SK-N-SH (cell line): ENCODE measurements at regions not wholly inside any gene's neighbourhood (a gene's known extent, or its start where the extent isn't known, plus 50 kb on each side); places are given as distances from the start of the nearest gene placed in this dataset.

Source experiments
- CTCF ChIA-PET: fragments of 300-600, 350-600 bp; formaldehyde crosslinking; extraction: SDS; loops from one replicate; lab custom pipeline; 2021; lab: Yijun Ruan, JAX
- POLR2A ChIA-PET: fragments of 350-600 bp; sonication (Branson Sonifier 250); formaldehyde crosslinking; extraction: SDS; loops from one replicate; lab custom pipeline; 2020; ENCODE audit warnings: antibody characterized with exemption, inconsistent platforms; lab: Yijun Ruan, JAX
- DNase-seq: peaks from one replicate; pipeline ENCODE4 v3.0.0; 2012
- H2AFZ ChIP-seq: fragments of 200-600 bp; sonication (generic); 2 replicates; pipeline ENCODE4 v1.8.1; 2016; ENCODE audit warnings: antibody characterized with exemption, mild to moderate bottlenecking, low read depth
- H3F3A ChIP-seq: fragments of 200-600 bp; sonication (generic); replicated peaks from 2 replicates; pipeline ENCODE3; 2016; ENCODE audit warnings: antibody characterized with exemption, mild to moderate bottlenecking; ENCODE audit not compliant: insufficient read depth
- H3K27ac ChIP-seq, 2 experiments: fragments of 200-500 bp in 1 of 2; fragments of 200-600 bp in 1 of 2; sonication (Bioruptor generic) in 1 of 2; sonication (generic), shearing (Covaris generic) in 1 of 2; 2 replicates each; pipeline versions ENCODE4 v1.5.1 to v1.6.1; 2014 to 2016; ENCODE audit warnings: low read depth in 2 of 2, inconsistent platforms in 1 of 2, low read length in 1 of 2, mild to moderate bottlenecking in 1 of 2, mixed read lengths in 1 of 2
- H3K27me3 ChIP-seq: fragments of 200-600 bp; sonication (generic), shearing (Covaris generic); 2 replicates; pipeline ENCODE4 v1.6.1; 2016; ENCODE audit warnings: mixed run types; ENCODE audit not compliant: insufficient read depth
- H3K36me3 ChIP-seq, 2 experiments: fragments of 200-500 bp in 1 of 2; fragments of 200-600 bp in 1 of 2; sonication (Bioruptor generic) in 1 of 2; sonication (generic) in 1 of 2; replicated peaks in 1 of 2; 2 replicates each; pipeline versions ENCODE3 to v1.5.1; 2014 to 2016; ENCODE audit warnings: low read length in 1 of 2, mild to moderate bottlenecking in 1 of 2; ENCODE audit not compliant: insufficient read depth in 2 of 2, control insufficient read depth in 1 of 2
- H3K4me1 ChIP-seq, 2 experiments: fragments of 200-500 bp in 1 of 2; fragments of 200-600 bp in 1 of 2; sonication (Bioruptor generic) in 1 of 2; sonication (generic), shearing (Covaris generic) in 1 of 2; 2 replicates each; pipeline versions ENCODE4 v1.5.1 to v1.6.1; 2014 to 2016; ENCODE audit warnings: low read depth in 1 of 2, low read length in 1 of 2, mixed run types in 1 of 2; ENCODE audit not compliant: insufficient read depth in 2 of 2, control insufficient read depth in 1 of 2
- H3K4me2 ChIP-seq: fragments of 200-600 bp; sonication (generic), shearing (Covaris generic); 2 replicates; pipeline ENCODE4 v1.6.1; 2017; ENCODE audit warnings: mixed run types
- H3K4me3 ChIP-seq, 2 experiments: fragments of 200-500 bp in 1 of 2; fragments of 200-600 bp in 1 of 2; sonication (Bioruptor generic) in 1 of 2; sonication (generic), shearing (Covaris generic) in 1 of 2; 2 replicates each; pipeline versions ENCODE4 v1.5.1 to v1.8.1; 2014 to 2016; ENCODE audit warnings: low read depth in 2 of 2, inconsistent platforms in 1 of 2, low read length in 1 of 2, mild to moderate bottlenecking in 1 of 2, mixed read lengths in 1 of 2, moderate library complexity in 1 of 2
- H3K79me2 ChIP-seq: fragments of 200-600 bp; sonication (generic); 2 replicates; pipeline ENCODE4 v1.8.1; 2017; ENCODE audit warnings: mild to moderate bottlenecking; ENCODE audit not compliant: insufficient read depth
- H3K9ac ChIP-seq: fragments of 200-600 bp; sonication (generic); 2 replicates; pipeline ENCODE4 v1.6.1; 2017; ENCODE audit warnings: mixed run types
- H3K9me2 ChIP-seq: fragments of 200-600 bp; sonication (generic); 2 replicates; pipeline ENCODE4 v1.6.1; 2017; ENCODE audit warnings: mixed run types
- H3K9me3 ChIP-seq: fragments of 200-600 bp; sonication (generic); 2 replicates; pipeline ENCODE4 v1.6.1; 2017; ENCODE audit warnings: mixed run types, mild to moderate bottlenecking, moderate library complexity
- H4K20me1 ChIP-seq: fragments of 200-600 bp; sonication (generic); 2 replicates; pipeline ENCODE4 v1.6.1; 2017; ENCODE audit warnings: mild to moderate bottlenecking, mixed run types; ENCODE audit not compliant: insufficient read depth
- FOXM1 ChIP-seq: IDR thresholded peaks from 2 replicates; pipeline ENCODE4 v1.4.0; 2012; ENCODE audit warnings: low read depth, mild to moderate bottlenecking
- NRF1 ChIP-seq: IDR thresholded peaks from 2 replicates; pipeline ENCODE4 v1.6.1; 2012; ENCODE audit warnings: low read depth, mild to moderate bottlenecking, low read length
- RCOR1 ChIP-seq: fragments of 150-350 bp; IDR thresholded peaks from 2 replicates; pipeline ENCODE4 v1.6.1; 2017; ENCODE audit warnings: antibody characterized with exemption, low read length
- RFX5 ChIP-seq: IDR thresholded peaks from 2 replicates; pipeline ENCODE4 v1.6.1; 2012; ENCODE audit warnings: mild to moderate bottlenecking, improper control_type of control experiment, low read length
- TCF12 ChIP-seq: IDR thresholded peaks from 2 replicates; pipeline ENCODE4 v1.4.0; 2012
- USF2 ChIP-seq: fragments of 150-350 bp; IDR thresholded peaks from 2 replicates; pipeline ENCODE4 v1.6.1; 2017; ENCODE audit warnings: antibody characterized with exemption, low read length, low read depth, borderline replicate concordance
- YY1 ChIP-seq: IDR thresholded peaks from 2 replicates; pipeline ENCODE4 v1.4.0; 2012; ENCODE audit warnings: low read depth, mild to moderate bottlenecking
- ZBTB33 ChIP-seq: IDR thresholded peaks from 2 replicates; pipeline ENCODE4 v1.4.0; 2012; ENCODE audit warnings: low read depth, borderline replicate concordance
- WGBS: methylation state at CpG from one replicate; pipeline ENCODE4 v1.1.6; 2017; ENCODE audit warnings: low lambda C conversion rate; 5-methylcytosine and 5-hydroxymethylcytosine counted together

GRCh38 chr12:61213646-61214045, 1046.6 kb upstream of the USP15 start:
- WGBS: 5% methylated on average over 3 of the region's 3 CpGs
- no peaks in the 10 kb centered on the region for H3K4me1 ChIP-seq
- POLR2A ChIA-PET: no interaction called here

GRCh38 chr12:61220337-61220736, 1039.9 kb upstream of the USP15 start:
- H3K27ac ChIP-seq: no peak overlapping the region
- TF ChIP-seq ZBTB33 (no peak), YY1 (no peak), RCOR1 (no peak)
- TF ChIP-seq, all 33 proteins: peak for 0
- Histone ChIP-seq H3K9me3 (no peaks in the 10 kb centered on the region), H3K27me3 (no peaks in the 10 kb centered on the region), H3K36me3 (no peaks in the 10 kb centered on the region), H3K79me2 (no peaks in the 10 kb centered on the region), H3K4me1 (no peaks in the 10 kb centered on the region), H3K4me3 (no peak overlapping the region), H3K4me2 (no peak overlapping the region), H3K9me2 (no peaks in the 10 kb centered on the region), H4K20me1 (no peaks in the 10 kb centered on the region), H3F3A (no peaks in the 10 kb centered on the region), H2AFZ (no peak overlapping the region), H3K9ac (no peak overlapping the region)
- ChIA-PET POLR2A (no interaction called here), CTCF (no interaction called here)
- DNase-seq: no peak
- WGBS: under 1% methylated on average over 4 of the region's 4 CpGs

More at GRCh38 chr12:61213646-61214045, 1046.6 kb upstream of the USP15 start:
- CTCF ChIA-PET: no interaction called here
- H4K20me1 ChIP-seq: no peaks in the 10 kb centered on the region
- TF ChIP-seq NRF1 (no peak), USF2 (no peak), RFX5 (no peak)
- no peaks in the 10 kb centered on the region for H3K9me2 ChIP-seq
- no peak overlapping the region for H3K4me3 ChIP-seq
- H3K4me2 ChIP-seq: no peak overlapping the region
- no peaks in the 10 kb centered on the region for H3K27me3 ChIP-seq
- H3K36me3 ChIP-seq: no peaks in the 10 kb centered on the region
- no peak overlapping the region for H2AFZ ChIP-seq
- no peaks in the 10 kb centered on the region for H3K79me2 ChIP-seq
- no peaks in the 10 kb centered on the region for H3K9me3 ChIP-seq
- H3K9ac ChIP-seq: no peak overlapping the region
- H3K27ac ChIP-seq: no peak overlapping the region
- H3F3A ChIP-seq: no peaks in the 10 kb centered on the region
- DNase-seq: no peak

- no peak overlapping the region for H3K4me2 ChIP-seq
- no peak overlapping the region for H3K27ac ChIP-seq
- ChIA-PET POLR2A (no interaction called here), CTCF (no interaction called here)
- no peaks in the 10 kb centered on the region for H3K27me3 ChIP-seq
- no peak for DNase-seq
- H3F3A ChIP-seq: no peaks in the 10 kb centered on the region
- H3K4me1 ChIP-seq: no peaks in the 10 kb centered on the region
- no peak overlapping the region for H3K4me3 ChIP-seq
- WGBS: 6% methylated on average over 5 of the region's 5 CpGs
- H3K79me2 ChIP-seq: no peaks in the 10 kb centered on the region
- TF ChIP-seq FOXM1: no peak
- TF ChIP-seq TCF12: no peak
- H3K36me3 ChIP-seq: no peaks in the 10 kb centered on the region
- no peaks in the 10 kb centered on the region for H3K9me3 ChIP-seq
- no peak overlapping the region for H3K9ac ChIP-seq
- H4K20me1 ChIP-seq: no peaks in the 10 kb centered on the region
- no peaks in the 10 kb centered on the region for H3K9me2 ChIP-seq
- no peak overlapping the region for H2AFZ ChIP-seq
Observed at GRCh38 chr12:61232040-61232439, 1028.2 kb upstream of the USP15 start.
